Ovary (tissue), 3 donors: ENCODE measurements at regions not wholly inside any gene's neighbourhood (a gene's known extent, or its start where the extent isn't known, plus 50 kb on each side); places are given as distances from the start of the nearest gene placed in this dataset.

Source experiments
- CTCF ChIP-seq, 3 donors: fragments of 450-650 bp in 2 of 3; fragments of 200-600 bp in 1 of 3; IDR thresholded peaks; one replicate each; pipeline versions ENCODE4 v1.5.1 to v1.8.0; 2016 to 2022; ENCODE audit warnings: antibody characterized with exemption in 3 of 3, mild to moderate bottlenecking in 1 of 3
- POLR2A ChIP-seq: fragments of 450-650 bp; IDR thresholded peaks from one replicate; pipeline ENCODE4 v1.6.1; 2017; ENCODE audit warnings: antibody characterized with exemption, mild to moderate bottlenecking, moderate library complexity
- donor health status: DM: no; HTN: no; CAD: no.

GRCh38 chr6:119536666-119537065, 187.1 kb upstream of the MAN1A1 start:
- no peak for TF ChIP-seq CTCF (IDR thresholded peaks at IDR 0.05)
- no peak for TF ChIP-seq POLR2A
